Gastrocnemius medialis (tissue), 4 donors: ENCODE measurements at regions not wholly inside any gene's neighbourhood (a gene's known extent, or its start where the extent isn't known, plus 50 kb on each side); places are given as distances from the start of the nearest gene placed in this dataset.

ENCODE experiments used
- ATAC-seq, 2 donors: fragments of 150-250 bp; one replicate each; pipeline ENCODE4 v1.9.1; 2016
- DNase-seq, 2 donors: peaks; one replicate each; pipeline ENCODE4 v3.0.0-alpha.2; 2019
- H3K27ac ChIP-seq, 4 donors: fragments of 200-600 bp; sonication (generic); 1 replicate in 1 of 4; 2 replicates in 3 of 4; pipeline ENCODE4 v1.5.1; 2016 to 2018; ENCODE audit warnings: mild to moderate bottlenecking in 2 of 4, moderate library complexity in 1 of 4
- H3K27me3 ChIP-seq, 3 donors: fragments of 200-600 bp; sonication (generic) in 2 of 3; 1 replicate in 1 of 3; 2 replicates in 2 of 3; pipeline versions ENCODE4 v1.5.1 to v1.6.0; 2016 to 2019; ENCODE audit warnings: mild to moderate bottlenecking in 1 of 3, moderate library complexity in 1 of 3
- H3K36me3 ChIP-seq, 2 donors: fragments of 200-600 bp; sonication (generic) in 1 of 2; one replicate each; pipeline ENCODE4 v1.5.1; 2017 to 2018
- H3K4me1 ChIP-seq, 2 donors: fragments of 200-600 bp; sonication (generic) in 1 of 2; one replicate each; pipeline ENCODE4 v1.5.1; 2016 to 2017; ENCODE audit warnings: mild to moderate bottlenecking in 2 of 2
- H3K4me3 ChIP-seq, 4 donors: fragments of 200-600 bp; sonication (generic) in 3 of 4; 1 replicate in 1 of 4; 2 replicates in 3 of 4; pipeline ENCODE4 v1.5.1; 2016 to 2019; ENCODE audit warnings: mild to moderate bottlenecking in 2 of 4
- H3K9me3 ChIP-seq, 3 donors: fragments of 200-600 bp; sonication (generic) in 2 of 3; 1 replicate in 1 of 3; 2 replicates in 2 of 3; pipeline ENCODE4 v1.5.1; 2016 to 2019
- CTCF ChIP-seq, 5 experiments: fragments of 450-650 bp in 3 of 5; fragments of 200-600 bp in 2 of 5; sonication (generic) in 2 of 5; IDR thresholded peaks in 4 of 5; conservative IDR thresholded peaks in 1 of 5; 1 replicate in 4 of 5; 2 replicates in 1 of 5; pipeline ENCODE4 v1.5.1; 2016 to 2019; ENCODE audit warnings: antibody characterized with exemption in 5 of 5, mild to moderate bottlenecking in 3 of 5, moderate library complexity in 3 of 5
- POLR2A ChIP-seq, 2 donors: fragments of 450-650 bp; IDR thresholded peaks; one replicate each; pipeline ENCODE4 v1.6.1; 2017; ENCODE audit warnings: antibody characterized with exemption in 2 of 2, mild to moderate bottlenecking in 2 of 2, moderate library complexity in 2 of 2
- in situ Hi-C, 4 donors: fragments of 200-750 bp; cut with MboI; loops; one replicate each; pipeline versions ENCODE4 v1.15.0 to v1.8.0; 2017; ENCODE audit warnings: low sequenced_read_pairs in 4 of 4
- intact Hi-C: fragments of 100-400 bp; cut with DNase I; formaldehyde crosslinking; loops from one replicate; pipeline ENCODE4 v1.15.1; 2023; ENCODE audit warnings: low total_unique reads

GRCh38 chr2:120809609-120810440, 74.2 kb downstream of the GLI2 start:
- intact Hi-C loops, result no loop called here
- Histone ChIP-seq H3K36me3 (no peaks in the 10 kb centered on the region), H3K9me3 (no peaks in the 10 kb centered on the region), H3K27me3 (no peaks in the 10 kb centered on the region), H3K27ac (no peak overlapping the region), H3K4me3 (no peak overlapping the region), H3K4me1 (peaks cover 7 to 9% of the 10 kb centered on the region in 2 donors)
- TF ChIP-seq CTCF (IDR thresholded peaks at IDR 0.05 in 4 of 5, conservative IDR thresholded peaks at IDR 0.05 in 1 of 5) (no peak), POLR2A (IDR thresholded peaks at IDR 0.05) (no peak)
- ATAC-seq, result no peak
- DNase-seq, result no peak
- in situ Hi-C loops, result no loop called here

- ATAC-seq (no peak), DNase-seq (no peak)
- TF ChIP-seq CTCF (IDR thresholded peaks at IDR 0.05 in 4 of 5, conservative IDR thresholded peaks at IDR 0.05 in 1 of 5), result no peak
- no peak for TF ChIP-seq POLR2A (IDR thresholded peaks at IDR 0.05)
- peaks cover 3 to 5% of the 10 kb centered on the region in 2 donors for H3K4me1 ChIP-seq
- no peaks in the 10 kb centered on the region for H3K27me3 ChIP-seq
- H3K36me3 ChIP-seq, result no peaks in the 10 kb centered on the region
- H3K27ac ChIP-seq, result no peak overlapping the region
- in situ Hi-C loops (no loop called here), intact Hi-C loops (no loop called here)
- H3K9me3 ChIP-seq, result no peaks in the 10 kb centered on the region
- H3K4me3 ChIP-seq, result no peak overlapping the region
Observed at GRCh38 chr2:120810639-120811038, 75.0 kb downstream of the GLI2 start.

DNA sequence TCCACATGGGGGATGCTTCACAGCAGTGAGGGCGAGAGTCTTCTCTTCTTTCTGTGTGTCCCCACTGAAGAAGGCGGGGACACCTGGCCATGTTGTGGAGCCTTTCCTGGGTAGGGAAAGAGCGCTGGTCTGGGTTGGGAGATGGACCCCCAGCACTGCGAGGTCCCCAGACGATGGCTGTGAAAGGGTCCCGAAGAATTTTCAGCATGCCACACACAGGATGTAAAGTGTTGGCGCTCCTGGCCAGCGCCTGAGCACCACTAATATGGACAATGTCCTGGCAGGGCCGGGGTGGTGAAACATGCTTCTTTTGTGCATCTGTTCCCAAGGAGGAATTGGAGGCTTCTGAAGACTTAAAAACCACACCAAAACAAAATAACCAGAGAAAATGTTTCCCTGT, 77.2 kb downstream of the GLI2 start:
- Histone ChIP-seq H3K36me3 (no peaks in the 10 kb centered on the region), H3K27ac (no peak overlapping the region), H3K9me3 (no peaks in the 10 kb centered on the region), H3K4me3 (no peak overlapping the region), H3K27me3 (no peaks in the 10 kb centered on the region), H3K4me1 (no peaks in the 10 kb centered on the region)
- in situ Hi-C loops, result no loop called here
- intact Hi-C loops, result no loop called here
- DNase-seq (no peak), ATAC-seq (no peak)
- TF ChIP-seq POLR2A (IDR thresholded peaks at IDR 0.05) (no peak), CTCF (IDR thresholded peaks at IDR 0.05 in 4 of 5, conservative IDR thresholded peaks at IDR 0.05 in 1 of 5) (no peak)

GRCh38 chr2:120814352-120814751, 78.7 kb downstream of the GLI2 start:
- H3K27me3 ChIP-seq, result no peaks in the 10 kb centered on the region
- ATAC-seq (no peak), DNase-seq (no peak)
- no peak overlapping the region for H3K27ac ChIP-seq
- no peaks in the 10 kb centered on the region for H3K4me1 ChIP-seq
- H3K9me3 ChIP-seq, result no peaks in the 10 kb centered on the region
- TF ChIP-seq POLR2A (IDR thresholded peaks at IDR 0.05) (no peak), CTCF (IDR thresholded peaks at IDR 0.05 in 4 of 5, conservative IDR thresholded peaks at IDR 0.05 in 1 of 5) (no peak)
- intact Hi-C loops (no loop called here), in situ Hi-C loops (no loop called here)
- no peak overlapping the region for H3K4me3 ChIP-seq
- H3K36me3 ChIP-seq, result no peaks in the 10 kb centered on the region

DNA sequence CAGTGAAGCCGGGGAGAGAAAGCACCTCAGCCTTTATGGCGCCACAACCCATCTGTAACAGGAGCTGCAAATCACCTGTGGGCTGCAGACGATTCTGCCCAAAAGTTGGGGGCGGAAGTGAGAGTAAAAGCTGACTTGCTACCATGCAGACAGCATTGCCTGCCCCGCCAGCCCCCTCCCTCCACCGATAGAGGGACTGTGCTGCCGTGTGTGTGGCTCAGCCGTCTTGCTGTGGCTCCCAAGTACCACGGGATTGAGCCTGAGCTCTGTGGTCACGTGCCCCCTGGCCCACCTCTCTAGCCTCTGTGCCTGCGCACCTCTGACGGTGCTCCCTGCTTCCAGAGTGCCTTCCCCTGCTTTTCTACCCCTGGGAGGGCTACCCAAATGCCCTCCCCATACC, 79.6 kb downstream of the GLI2 start:
- Histone ChIP-seq H3K36me3 (no peaks in the 10 kb centered on the region), H3K4me1 (no peaks in the 10 kb centered on the region), H3K27ac (no peak overlapping the region), H3K4me3 (no peak overlapping the region), H3K9me3 (no peaks in the 10 kb centered on the region), H3K27me3 (no peaks in the 10 kb centered on the region)
- intact Hi-C loops, result no loop called here
- no peak for TF ChIP-seq CTCF (IDR thresholded peaks at IDR 0.05 in 4 of 5, conservative IDR thresholded peaks at IDR 0.05 in 1 of 5)
- no peak for TF ChIP-seq POLR2A (IDR thresholded peaks at IDR 0.05)
- in situ Hi-C loops, result no loop called here
- DNase-seq (no peak), ATAC-seq (no peak)
